Ishikawa (cell line): ENCODE measurements at regions not wholly inside any gene's neighbourhood (a gene's known extent, or its start where the extent isn't known, plus 50 kb on each side); places are given as distances from the start of the nearest gene placed in this dataset.

Source experiments
- CEBPB ChIP-seq: IDR thresholded peaks from 2 replicates; pipeline ENCODE4 v1.6.1; 2012
- CREB1 ChIP-seq: IDR thresholded peaks from 2 replicates; pipeline ENCODE4 v1.6.1; 2012; ENCODE audit warnings: low read depth
- EGR1 ChIP-seq: IDR thresholded peaks from 2 replicates; pipeline ENCODE4 v1.6.1; 2012
- EP300 ChIP-seq: IDR thresholded peaks from 2 replicates; pipeline ENCODE4 v1.6.1; 2012; ENCODE audit warnings: borderline replicate concordance
- FOXM1 ChIP-seq: IDR thresholded peaks from 2 replicates; pipeline ENCODE4 v1.6.1; 2012; ENCODE audit warnings: low read depth, borderline replicate concordance
- NFIC ChIP-seq: IDR thresholded peaks from 2 replicates; pipeline ENCODE4 v1.6.1; 2012
- RAD21 ChIP-seq: IDR thresholded peaks from 2 replicates; pipeline ENCODE4 v1.6.1; 2012; ENCODE audit warnings: low read depth
- REST ChIP-seq: IDR thresholded peaks from 2 replicates; pipeline ENCODE4 v1.6.1; 2012; ENCODE audit warnings: low read depth, mild to moderate bottlenecking
- TAF1 ChIP-seq: IDR thresholded peaks from 2 replicates; pipeline ENCODE4 v1.6.1; 2012; ENCODE audit warnings: low read depth, mild to moderate bottlenecking
- TCF12 ChIP-seq: IDR thresholded peaks from 2 replicates; pipeline ENCODE4 v1.6.1; 2012; ENCODE audit warnings: low read depth
- TEAD4 ChIP-seq: IDR thresholded peaks from 2 replicates; pipeline ENCODE4 v1.6.1; 2012
- YY1 ChIP-seq: IDR thresholded peaks from 2 replicates; pipeline ENCODE4 v1.6.1; 2012; ENCODE audit warnings: low read depth
- ZBTB7A ChIP-seq: IDR thresholded peaks from 2 replicates; pipeline ENCODE4 v1.6.1; 2012; ENCODE audit warnings: low read depth
- TF ChIP-seq, protein P1 (sequence below): IDR thresholded peaks from 2 replicates; pipeline ENCODE4 v1.6.1; 2012
- TF ChIP-seq, protein P2 (sequence below): IDR thresholded peaks from 2 replicates; pipeline ENCODE4 v1.6.1; 2012

DNA sequence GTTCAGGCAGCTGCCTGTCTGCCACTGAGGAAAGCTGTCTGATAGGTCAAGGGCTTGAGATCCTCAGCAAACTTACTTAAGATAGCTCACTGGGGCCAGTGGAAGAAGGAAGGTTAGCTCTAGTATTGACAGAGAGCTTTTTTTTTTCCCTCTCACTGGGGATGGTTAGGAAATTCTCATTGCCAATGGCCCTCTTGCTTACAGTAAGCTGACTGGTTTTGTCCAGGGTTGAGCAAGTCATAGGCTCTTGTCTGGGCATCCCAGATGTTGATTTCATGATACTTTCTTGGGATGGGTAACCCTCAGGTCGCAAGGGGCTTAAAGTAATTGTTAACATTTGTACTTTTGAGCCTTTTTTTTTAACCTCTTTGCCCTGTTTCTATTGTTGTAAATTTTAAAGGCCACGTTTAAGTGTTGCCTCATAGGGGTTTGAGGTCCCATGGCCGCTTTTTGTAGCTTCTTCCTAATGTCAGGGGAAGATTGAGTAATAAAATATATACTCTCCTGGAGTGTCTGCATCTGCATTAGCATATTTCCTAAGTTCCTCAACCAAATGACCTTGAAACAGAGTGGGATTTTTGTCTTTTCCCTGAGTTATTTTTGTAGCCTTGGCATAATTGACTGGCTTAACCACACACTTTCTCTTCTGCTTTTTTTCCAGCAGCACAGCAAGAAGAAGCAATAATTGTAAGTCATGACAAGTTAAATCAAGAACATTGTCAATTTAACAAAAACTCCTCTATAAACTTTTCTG lies 716.0 kb downstream of the LRFN5 start:
- TF ChIP-seq EGR1, result no peak
- no peak for TF ChIP-seq REST
- no peak for TF ChIP-seq CEBPB
- TF ChIP-seq FOXM1, result no peak
- TF ChIP-seq TCF12, result no peak
- TF ChIP-seq EP300, result no peak
- no peak for TF ChIP-seq NFIC
- TF ChIP-seq ZBTB7A, result no peak
- no peak for TF ChIP-seq RAD21
- no peak for TF ChIP-seq CREB1
- TF ChIP-seq TAF1, result no peak
- TF ChIP-seq, protein P1, sequence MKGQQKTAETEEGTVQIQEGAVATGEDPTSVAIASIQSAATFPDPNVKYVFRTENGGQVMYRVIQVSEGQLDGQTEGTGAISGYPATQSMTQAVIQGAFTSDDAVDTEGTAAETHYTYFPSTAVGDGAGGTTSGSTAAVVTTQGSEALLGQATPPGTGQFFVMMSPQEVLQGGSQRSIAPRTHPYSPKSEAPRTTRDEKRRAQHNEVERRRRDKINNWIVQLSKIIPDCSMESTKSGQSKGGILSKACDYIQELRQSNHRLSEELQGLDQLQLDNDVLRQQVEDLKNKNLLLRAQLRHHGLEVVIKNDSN, result no peak
- no peak for TF ChIP-seq TEAD4

DNA sequence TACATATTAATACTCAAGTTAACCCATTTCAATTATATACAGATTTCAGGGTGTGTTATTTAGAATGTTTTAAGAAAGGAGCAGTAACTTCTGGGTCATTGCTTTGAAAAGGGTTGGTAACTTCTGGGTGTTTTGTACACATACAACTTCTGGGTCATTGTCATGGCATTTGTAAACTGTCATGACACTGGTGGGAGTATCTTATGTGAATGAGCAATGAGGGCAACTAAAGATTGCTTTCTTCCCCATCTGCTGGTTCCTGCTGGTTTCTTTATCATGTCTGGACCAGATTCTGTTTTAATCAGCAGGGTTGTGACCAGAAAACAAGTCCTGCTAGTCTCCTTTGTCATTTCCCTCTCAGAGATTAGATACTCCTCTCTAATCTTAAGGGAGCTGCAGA lies 713.3 kb downstream of the LRFN5 start:
- TF ChIP-seq NFIC, result no peak
- TF ChIP-seq FOXM1, result no peak
- no peak for TF ChIP-seq TAF1
- TF ChIP-seq TEAD4, result no peak
- TF ChIP-seq, protein P1, result no peak
- no peak for TF ChIP-seq EP300
- TF ChIP-seq, protein P2, sequence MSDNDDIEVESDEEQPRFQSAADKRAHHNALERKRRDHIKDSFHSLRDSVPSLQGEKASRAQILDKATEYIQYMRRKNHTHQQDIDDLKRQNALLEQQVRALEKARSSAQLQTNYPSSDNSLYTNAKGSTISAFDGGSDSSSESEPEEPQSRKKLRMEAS, result no peak
- no peak for TF ChIP-seq EGR1
- no peak for TF ChIP-seq CREB1
- no peak for TF ChIP-seq TCF12
- TF ChIP-seq ZBTB7A, result no peak
- TF ChIP-seq REST, result no peak
- no peak for TF ChIP-seq RAD21
- TF ChIP-seq YY1, result no peak
- TF ChIP-seq CEBPB, result no peak

DNA sequence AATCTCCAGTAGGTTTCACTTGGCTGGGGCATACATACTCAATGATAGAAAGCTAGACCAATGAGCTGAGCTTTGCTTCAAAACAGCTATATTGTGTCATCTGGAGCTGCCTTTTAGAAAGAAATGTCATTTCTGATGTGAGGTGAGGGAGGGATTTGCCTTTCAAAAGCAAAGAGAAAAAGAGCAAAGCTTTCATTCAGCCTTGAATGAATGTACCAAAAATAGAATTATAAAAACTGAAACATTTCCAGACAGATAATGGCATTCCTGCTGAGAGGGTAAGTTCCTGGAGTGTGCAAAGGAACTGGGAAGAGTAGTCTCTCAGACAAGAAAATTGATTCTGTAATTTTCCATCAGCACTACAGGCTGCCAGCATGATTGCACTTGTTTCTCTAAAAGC lies 710.0 kb downstream of the LRFN5 start:
- TF ChIP-seq CEBPB (no peak), TCF12 (no peak), EGR1 (no peak), FOXM1 (no peak), REST (no peak), EP300 (no peak), NFIC (no peak), TAF1 (no peak), TEAD4 (no peak), ZBTB7A (no peak), CREB1 (no peak), YY1 (no peak), RAD21 (no peak)
- TF ChIP-seq, protein P2, result no peak
- TF ChIP-seq, protein P1, result no peak
